Chondrocyte (in vitro differentiated cells): ENCODE measurements at regions not wholly inside any gene's neighbourhood (a gene's known extent, or its start where the extent isn't known, plus 50 kb on each side); places are given as distances from the start of the nearest gene placed in this dataset.
A peak's percentile ranks its signal among the peaks of the same experiment; 100 is the strongest.
"Not testable (repeated sequence)": the region's sequence is repeated elsewhere in the genome, so short reads cannot be mapped to it uniquely, and the experiment has no call there.

ENCODE experiments used
- DNase-seq: peaks from one replicate; pipeline ENCODE4 v3.0.0; 2021; ENCODE audit warnings: mixed read lengths, low spot score
- H3K27ac Mint-ChIP-seq: one replicate; pipeline ENCODE4 v1.8.0; 2021; ENCODE audit warnings: mild to moderate bottlenecking, moderate library complexity, mixed read lengths; ENCODE audit not compliant: unreplicated experiment
- H3K27me3 Mint-ChIP-seq: 2 replicates; pipeline ENCODE4 v1.8.0; 2021; ENCODE audit warnings: low read depth, mixed read lengths
- H3K36me3 Mint-ChIP-seq: 2 replicates; pipeline ENCODE4 v1.8.0; 2021; ENCODE audit warnings: low read depth, mixed read lengths
- H3K4me1 Mint-ChIP-seq: 2 replicates; pipeline ENCODE4 v1.8.0; 2021; ENCODE audit warnings: low read depth, mild to moderate bottlenecking, mixed read lengths
- H3K4me3 Mint-ChIP-seq: one replicate; pipeline ENCODE4 v1.8.0; 2021; ENCODE audit warnings: mild to moderate bottlenecking, moderate library complexity, mixed read lengths; ENCODE audit not compliant: unreplicated experiment
- H3K9me3 Mint-ChIP-seq: 2 replicates; pipeline ENCODE4 v1.8.0; 2021; ENCODE audit warnings: low read depth, mixed read lengths
- CTCF ChIP-seq: fragments of 200-600 bp; sonication (generic); IDR thresholded peaks from 2 replicates; pipeline ENCODE4 v1.5.0; 2021; ENCODE audit warnings: antibody characterized with exemption, mild to moderate bottlenecking, moderate library complexity

- TF ChIP-seq CTCF = no peak
- no peaks in the 10 kb centered on the region for H3K27me3 Mint-ChIP-seq
- no peak overlapping the region for H3K27ac Mint-ChIP-seq
- no peak for DNase-seq
- H3K4me1 Mint-ChIP-seq = peaks cover 11% of the 10 kb centered on the region
- no peaks in the 10 kb centered on the region for H3K36me3 Mint-ChIP-seq
- no peaks in the 10 kb centered on the region for H3K9me3 Mint-ChIP-seq
- no peak overlapping the region for H3K4me3 Mint-ChIP-seq
Measured at GRCh38 chr3:109396806-109397205, 59.5 kb upstream of the DPPA4 start.

GRCh38 chr3:109393728-109394127 is 56.4 kb upstream of the DPPA4 start:
- Mint-ChIP-seq H3K4me1 (peaks cover 13% of the 10 kb centered on the region), H3K27ac (peak overlapping the region; percentile 74)
- H3K4me3 Mint-ChIP-seq, H3K27me3 Mint-ChIP-seq, H3K9me3 Mint-ChIP-seq, H3K36me3 Mint-ChIP-seq, DNase-seq: not testable (repeated sequence)

GRCh38 chr3:109392293-109392692 is 54.9 kb upstream of the DPPA4 start:
- Mint-ChIP-seq H3K4me1 (peaks cover 15% of the 10 kb centered on the region), H3K9me3 (no peaks in the 10 kb centered on the region), H3K27ac (no peak overlapping the region), H3K36me3 (no peaks in the 10 kb centered on the region), H3K27me3 (peaks cover 4% of the 10 kb centered on the region), H3K4me3 (no peak overlapping the region)
- no peak for DNase-seq
- no peak for TF ChIP-seq CTCF

GRCh38 chr3:109387621-109388020 is 50.3 kb upstream of the DPPA4 start:
- Mint-ChIP-seq H3K4me3 (no peak overlapping the region), H3K36me3 (no peaks in the 10 kb centered on the region), H3K27ac (no peak overlapping the region), H3K9me3 (no peaks in the 10 kb centered on the region), H3K4me1 (peaks cover 11% of the 10 kb centered on the region), H3K27me3 (peaks cover 4% of the 10 kb centered on the region)
- no peak for DNase-seq
- TF ChIP-seq CTCF = no peak

- Mint-ChIP-seq H3K36me3 (no peaks in the 10 kb centered on the region), H3K9me3 (no peaks in the 10 kb centered on the region), H3K4me3 (no peak overlapping the region), H3K27ac (no peak overlapping the region), H3K4me1 (peaks cover 11% of the 10 kb centered on the region), H3K27me3 (peaks cover 6% of the 10 kb centered on the region)
- TF ChIP-seq CTCF = no peak
- no peak for DNase-seq
Measured at GRCh38 chr3:109387201-109387600, 49.9 kb upstream of the DPPA4 start.
